GM12891 (cell line): ENCODE measurements at regions not wholly inside any gene's neighbourhood (a gene's known extent, or its start where the extent isn't known, plus 50 kb on each side); places are given as distances from the start of the nearest gene placed in this dataset.

Experiments used
- DNase-seq: peaks from one replicate; pipeline ENCODE4 v3.0.0; 2011; ENCODE audit warnings: low spot score; ENCODE audit not compliant: insufficient read length
- FAIRE-seq: peaks from 2 replicates; lab custom pipeline; 2011; peaks lifted over from hg19 to GRCh38; lab: Jason Lieb, UNC
- PAX5 ChIP-seq: IDR thresholded peaks from 2 replicates; pipeline ENCODE4 v1.6.1; 2011; ENCODE audit warnings: low read length, moderate library complexity, mild to moderate bottlenecking; ENCODE audit not compliant: insufficient read depth, severe bottlenecking
- POLR2A ChIP-seq: IDR thresholded peaks from 2 replicates; pipeline ENCODE4 v1.6.1; 2011; ENCODE audit warnings: low read depth, low read length, control low read depth
- POLR2AphosphoS5 ChIP-seq: IDR thresholded peaks from 2 replicates; pipeline ENCODE4 v1.6.1; 2011; ENCODE audit warnings: low read depth, low read length, control low read depth
- POU2F2 ChIP-seq: IDR thresholded peaks from 2 replicates; pipeline ENCODE4 v1.6.1; 2011; ENCODE audit warnings: low read depth, mild to moderate bottlenecking, control low read depth, low read length, moderate library complexity
- SPI1 ChIP-seq: IDR thresholded peaks from 2 replicates; pipeline ENCODE4 v1.6.1; 2011; ENCODE audit warnings: low read depth, low read length, control low read depth
- TAF1 ChIP-seq: IDR thresholded peaks from 2 replicates; pipeline ENCODE4 v1.6.1; 2011; ENCODE audit warnings: low read depth, low read length, control low read depth

DNA sequence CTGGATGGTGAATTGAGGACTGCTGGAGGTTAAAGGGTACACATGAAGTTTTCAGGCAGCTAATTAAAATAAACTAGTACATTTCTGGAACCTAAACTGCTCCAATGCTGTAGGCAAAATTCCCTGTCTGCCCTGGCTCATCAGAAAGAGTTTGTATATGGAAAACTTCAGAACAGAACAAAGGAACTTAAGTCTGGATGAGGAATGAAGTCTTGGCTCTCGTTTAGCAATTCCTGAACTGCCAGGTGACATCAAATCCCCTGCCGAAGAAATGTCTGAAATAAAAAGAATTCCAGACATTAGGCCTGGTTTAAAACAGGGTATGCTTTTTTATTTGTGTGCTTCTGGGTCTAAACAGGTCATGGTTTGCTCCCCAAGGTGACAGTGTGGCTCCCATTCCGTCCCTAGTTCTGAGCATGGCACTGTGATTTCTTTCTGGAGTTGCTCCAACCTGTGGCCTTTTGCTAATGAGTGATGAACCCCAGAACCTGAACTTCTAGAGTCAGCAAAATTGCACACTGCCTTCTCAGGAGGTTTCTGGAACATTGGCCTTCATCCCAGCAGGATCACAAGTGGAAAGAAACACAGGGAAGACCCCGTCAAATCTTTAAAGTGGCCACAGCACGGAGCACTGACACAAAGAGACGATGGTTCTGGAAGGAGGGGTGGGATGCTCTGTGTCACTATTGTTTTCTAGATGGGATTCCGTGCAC, 129.4 kb upstream of the NAA20 start:
- FAIRE-seq, result no peak
- TF ChIP-seq TAF1 (no peak), SPI1 (no peak), PAX5 (no peak), POU2F2 (no peak), POLR2AphosphoS5 (no peak), POLR2A (no peak)
- DNase-seq, result no peak

- no peak for FAIRE-seq
- DNase-seq, result no peak
- TF ChIP-seq POU2F2 (no peak), PAX5 (no peak), TAF1 (no peak), POLR2A (no peak), SPI1 (no peak), POLR2AphosphoS5 (no peak)
These were observed 128.9 kb upstream of the NAA20 start for GRCh38 chr20:19888269-19888671.

- no peak for TF ChIP-seq POU2F2
- TF ChIP-seq TAF1, result no peak
- no peak for TF ChIP-seq SPI1
- TF ChIP-seq POLR2A, result no peak
- no peak for TF ChIP-seq PAX5
- TF ChIP-seq POLR2AphosphoS5, result no peak
- no peak for FAIRE-seq
- DNase-seq, result no peak
These were observed 127.9 kb upstream of the NAA20 start for GRCh38 chr20:19889011-19889953.

DNA sequence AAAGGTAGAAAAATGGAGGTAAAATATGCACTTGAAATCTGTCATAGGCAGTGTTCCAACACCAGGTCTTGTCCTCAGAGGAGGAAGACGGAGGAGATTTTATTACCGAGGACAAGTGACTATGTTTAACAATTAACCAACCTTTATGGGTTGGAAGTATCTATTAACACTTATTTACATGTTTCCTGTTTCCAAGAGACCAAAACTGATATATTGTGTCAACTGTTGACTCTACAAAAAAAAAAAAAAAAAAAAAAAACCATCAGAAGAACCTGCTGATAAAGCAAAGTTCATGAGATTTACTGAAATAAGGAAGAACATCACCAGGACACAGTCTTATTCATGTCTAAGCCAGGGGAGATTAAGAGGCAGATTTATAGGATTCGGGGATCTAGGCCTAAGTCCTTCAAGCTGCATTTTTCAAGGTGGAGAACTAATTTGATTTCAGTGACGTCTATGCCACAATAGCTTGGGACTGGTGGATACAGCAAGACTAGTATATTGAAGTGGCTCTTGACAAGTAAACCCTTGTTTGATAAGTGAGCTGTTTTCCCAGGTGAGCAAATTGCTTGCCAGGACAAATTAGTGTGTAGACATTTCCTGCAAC, 126.6 kb upstream of the NAA20 start:
- no peak for DNase-seq
- TF ChIP-seq POLR2AphosphoS5, result no peak
- no peak for TF ChIP-seq POU2F2
- no peak for TF ChIP-seq TAF1
- no peak for TF ChIP-seq SPI1
- TF ChIP-seq PAX5, result no peak
- no peak for TF ChIP-seq POLR2A
- FAIRE-seq, result no peak

DNA sequence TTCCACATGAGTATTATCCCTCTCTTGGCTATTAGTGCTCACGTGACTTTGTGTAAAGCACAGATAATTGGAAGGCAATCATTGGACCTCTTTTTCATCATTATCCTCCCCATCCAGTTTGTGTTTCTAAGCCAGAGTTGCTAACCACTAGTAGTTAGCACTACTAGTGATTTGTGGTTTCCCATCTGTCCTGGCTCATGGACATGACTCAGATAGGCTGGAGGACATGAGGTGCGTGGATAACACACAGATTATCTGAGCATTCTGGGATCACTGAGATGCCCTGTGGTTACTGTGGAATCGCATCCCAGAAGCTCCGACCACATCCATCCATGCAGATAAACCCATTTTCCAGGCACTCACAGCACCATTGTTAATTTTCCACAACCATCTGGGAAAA, 123.8 kb upstream of the NAA20 start:
- FAIRE-seq (no peak), DNase-seq (no peak)
- no peak for TF ChIP-seq POU2F2
- no peak for TF ChIP-seq PAX5
- TF ChIP-seq SPI1, result no peak
- no peak for TF ChIP-seq TAF1
- TF ChIP-seq POLR2AphosphoS5, result no peak
- no peak for TF ChIP-seq POLR2A

DNA sequence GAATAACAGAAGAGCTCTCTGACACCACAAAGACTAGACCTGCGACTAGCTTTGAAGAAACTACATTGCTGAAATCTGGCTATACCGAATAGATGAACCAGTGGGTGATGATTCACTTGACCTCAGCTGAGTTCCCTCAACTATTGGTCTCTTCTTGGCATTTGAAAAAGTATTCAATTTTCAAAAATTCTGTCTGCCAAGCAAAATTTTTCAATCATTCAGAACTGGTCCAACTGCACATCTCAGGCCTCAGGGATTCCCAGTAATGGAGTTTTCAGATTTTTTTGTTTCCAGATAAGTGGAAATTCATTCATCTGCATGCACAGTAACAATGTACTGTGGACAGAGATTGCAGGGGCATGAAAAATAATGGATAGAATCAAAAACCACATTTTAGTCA, 121.4 kb upstream of the NAA20 start:
- no peak for TF ChIP-seq POLR2A
- no peak for TF ChIP-seq PAX5
- TF ChIP-seq TAF1, result no peak
- TF ChIP-seq SPI1, result no peak
- no peak for TF ChIP-seq POU2F2
- no peak for TF ChIP-seq POLR2AphosphoS5
- no peak for DNase-seq
- FAIRE-seq, result no peak

DNA sequence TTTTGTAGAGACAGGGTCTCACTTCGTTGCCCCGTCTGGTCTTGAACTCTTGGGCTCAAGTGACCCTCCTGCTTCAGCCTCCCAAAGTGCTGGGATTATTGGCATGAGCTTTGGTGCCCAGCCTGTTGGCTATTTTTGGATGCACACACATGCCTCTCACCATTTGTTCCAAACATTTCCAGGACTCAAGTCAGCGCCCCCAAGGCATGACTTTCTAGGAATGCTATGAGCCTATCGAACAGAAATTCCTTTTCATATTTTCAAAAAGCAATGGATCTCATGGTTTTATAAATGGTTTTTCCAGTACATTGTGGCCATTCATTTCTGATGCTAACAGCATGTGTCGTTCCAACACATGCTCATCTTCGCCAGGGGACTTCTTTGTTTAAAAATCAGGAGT, 119.3 kb upstream of the NAA20 start:
- DNase-seq, result no peak
- no peak for FAIRE-seq
- TF ChIP-seq POLR2A, result no peak
- no peak for TF ChIP-seq SPI1
- TF ChIP-seq POLR2AphosphoS5, result no peak
- no peak for TF ChIP-seq PAX5
- TF ChIP-seq POU2F2, result no peak
- TF ChIP-seq TAF1, result no peak

- FAIRE-seq (no peak), DNase-seq (no peak)
- TF ChIP-seq SPI1 (no peak), POLR2A (no peak), POU2F2 (no peak), TAF1 (no peak), POLR2AphosphoS5 (no peak), PAX5 (no peak)
These were observed 115.9 kb upstream of the NAA20 start for GRCh38 chr20:19901226-19901625.

DNA sequence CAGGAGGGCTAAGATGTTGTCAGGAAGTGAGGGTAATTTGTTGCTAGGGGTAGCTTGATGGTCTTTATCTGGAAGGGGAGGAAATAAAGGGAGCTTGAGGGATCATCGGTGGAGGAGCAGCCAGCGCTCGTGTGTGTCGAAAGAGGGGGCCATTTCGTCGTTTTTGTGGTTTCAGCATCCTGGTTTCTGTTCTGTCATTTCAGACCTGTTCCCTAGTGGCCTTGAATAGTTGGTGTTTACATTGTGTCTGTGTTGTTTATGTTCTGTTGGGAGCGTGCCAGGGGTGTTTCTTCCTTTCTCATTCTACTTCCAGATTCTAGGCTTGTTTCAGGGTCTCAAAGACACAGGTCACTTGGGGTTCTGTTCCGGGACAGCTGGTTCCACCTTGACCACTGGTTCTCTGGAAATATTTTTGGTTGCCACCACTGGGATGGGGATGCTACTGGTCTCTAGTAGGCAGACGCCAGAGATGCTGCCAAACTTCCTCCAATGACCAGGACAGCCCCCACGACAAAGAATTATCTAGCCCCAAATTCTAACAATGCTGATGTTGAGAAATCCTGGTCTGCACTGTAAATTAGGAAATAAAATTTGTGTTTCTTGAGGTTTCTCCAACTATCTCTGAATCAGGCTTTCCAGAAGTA, 113.9 kb upstream of the NAA20 start:
- DNase-seq, result peak; percentile 54

More for the DNA sequence above, 113.9 kb upstream of the NAA20 start:
- TF ChIP-seq POLR2AphosphoS5, result no peak
- peak; percentile 52 for TF ChIP-seq SPI1
- TF ChIP-seq POU2F2, result 0 out of 2 replicates have a peak, but pooled peaks have one; percentile 24
- FAIRE-seq, result peak; percentile 88
